Heart left ventricle (tissue), 16 donors: ENCODE measurements at regions not wholly inside any gene's neighbourhood (a gene's known extent, or its start where the extent isn't known, plus 50 kb on each side); places are given as distances from the start of the nearest gene placed in this dataset.
A peak's percentile ranks its signal among the peaks of the same experiment; 100 is the strongest.

Source experiments
- ATAC-seq, 4 donors: fragments of 200-7000 bp; cut with Tn5 transposase; one replicate each; pipeline ENCODE4 v1.9.1; 2020 to 2022; ENCODE audit warnings: moderate library complexity in 4 of 4, mild to moderate bottlenecking in 3 of 4, moderate number of reproducible peaks in 1 of 4
- DNase-seq, 5 donors: peaks; one replicate each; pipeline ENCODE4 v3.0.0-alpha.2; 2020
- H3K27ac ChIP-seq, 12 donors: fragments of 200-600 bp; sonication (generic) in 4 of 12; one replicate each; pipeline versions ENCODE4 v1.5.0 to v1.8.0; 2016 to 2022; ENCODE audit warnings: mild to moderate bottlenecking in 2 of 12
- H3K27me3 ChIP-seq, 9 donors: fragments of 200-600 bp; sonication (generic) in 2 of 9; one replicate each; pipeline versions ENCODE4 v1.5.1 to v1.8.0; 2016 to 2022; ENCODE audit warnings: mild to moderate bottlenecking in 3 of 9
- H3K36me3 ChIP-seq, 9 donors: fragments of 200-600 bp; sonication (generic) in 2 of 9; one replicate each; pipeline versions ENCODE4 v1.5.0 to v1.8.0; 2018 to 2022; ENCODE audit warnings: mild to moderate bottlenecking in 2 of 9
- H3K4me1 ChIP-seq, 12 donors: fragments of 200-600 bp; sonication (generic) in 4 of 12; one replicate each; pipeline versions ENCODE4 v1.5.0 to v1.8.0; 2016 to 2022; ENCODE audit warnings: mild to moderate bottlenecking in 3 of 12
- H3K4me3 ChIP-seq, 12 donors: fragments of 200-600 bp; sonication (generic) in 4 of 12; one replicate each; pipeline versions ENCODE4 v1.5.0 to v1.8.0; 2017 to 2022; ENCODE audit warnings: mild to moderate bottlenecking in 9 of 12, moderate library complexity in 4 of 12
- H3K9me3 ChIP-seq, 12 donors: fragments of 200-600 bp; sonication (generic) in 4 of 12; one replicate each; pipeline versions ENCODE4 v1.5.0 to v1.8.0; 2016 to 2022; ENCODE audit warnings: mild to moderate bottlenecking in 1 of 12
- CTCF ChIP-seq, 12 donors: fragments of 200-600 bp; sonication (generic) in 4 of 12; IDR thresholded peaks; one replicate each; pipeline versions ENCODE4 v1.5.0 to v1.8.0; 2018 to 2022; ENCODE audit warnings: antibody characterized with exemption in 12 of 12, mild to moderate bottlenecking in 5 of 12
- POLR2A ChIP-seq, 2 donors: fragments of 450-650 bp; IDR thresholded peaks; one replicate each; pipeline ENCODE4 v1.6.1; 2017; ENCODE audit warnings: antibody characterized with exemption in 2 of 2, mild to moderate bottlenecking in 2 of 2, moderate library complexity in 2 of 2
- WGBS, 4 donors: extraction: QIAGEN DNeasy Blood & Tissue Kit in 2 of 4; methylation state at CpG; one replicate each; pipeline versions ENCODE4 v1.1.5 to v1.1.7; 2013 to 2018; 5-methylcytosine and 5-hydroxymethylcytosine counted together
- intact Hi-C, 10 donors: fragments of 100-400 bp; cut with DNase I; formaldehyde crosslinking; loops; one replicate each; pipeline versions ENCODE4 v1.11.1 to v1.14.2; 2022
- donor health status: ischemic (EF 13 %, LVEDD 7.1; RV severe dilation, severe dysfunction).
- donor health status: healthy with polysubstance abuse.
- donor health status: DM: no; HTN: yes; CAD: no.
- donor health status: DM: no; HTN: no; CAD: no.
- donor health status: ischemic (EF 25% LVEDD 6.9; RV normal size, moderate dysfunction).
- donor health status: ischemic (EF 25% LVEDD 5.7; RV mildly dilated, moderate dysfunction).
- donor health status: healthy.
- donor health status: DM: yes; HTN: yes; CAD: no.
- donor health status: ischemic (EF 35%, LVEDD 5.7; RV mildly dilated, moderate dysfunction).
- donor health status: nonischemic (EF 11% LVEDD 7.7; RV severe dilation, severe dysfunction).
- donor health status: DM: yes; HTN: yes; CAD: no.
- donor health status: PGD.
- donor health status: ischemic (EF 29% LVEDD 5.4; RV normal size, mild dysfunction).
- donor health status: nonischemic (EF 23%, LVEDD 6.1; RV moderate dilation, normal function).

GRCh38 chr16:24414534-24414933, 124.8 kb upstream of the RBBP6 start:
- ATAC-seq (no peak), DNase-seq (no peak)
- TF ChIP-seq POLR2A (IDR thresholded peaks at IDR 0.05) (no peak), CTCF (IDR thresholded peaks at IDR 0.05) (no peak)
- Histone ChIP-seq H3K9me3 (peaks cover 0 to 15% (median 2%) of the 10 kb centered on the region in 12 donors), H3K36me3 (no peaks in the 10 kb centered on the region), H3K4me1 (no peaks in the 10 kb centered on the region), H3K4me3 (no peak overlapping the region), H3K27ac (peak overlapping the region in 4 of 12 donors; percentile 37 to 75 (median 56)), H3K27me3 (peaks cover 0 to 12% (median 0%) of the 10 kb centered on the region in 9 donors)
- intact Hi-C loops, result no loop called here
- WGBS, 4 donors, result 41 to 75% (median 60%) methylated on average over 3 of the region's 3 CpGs

GRCh38 chr16:24418733-24419132, 120.6 kb upstream of the RBBP6 start:
- ATAC-seq, result no peak
- Histone ChIP-seq H3K27ac (no peak overlapping the region), H3K4me3 (no peak overlapping the region), H3K9me3 (peaks cover 0 to 15% (median 2%) of the 10 kb centered on the region in 12 donors), H3K4me1 (no peaks in the 10 kb centered on the region), H3K27me3 (peaks cover 0 to 12% (median 0%) of the 10 kb centered on the region in 9 donors), H3K36me3 (no peaks in the 10 kb centered on the region)
- WGBS, 4 donors, result 47 to 52% (median 47%) methylated on average over 3 of the region's 3 CpGs
- TF ChIP-seq POLR2A (IDR thresholded peaks at IDR 0.05) (no peak), CTCF (IDR thresholded peaks at IDR 0.05) (no peak)
- intact Hi-C loops, result no loop called here
- no peak for DNase-seq

- intact Hi-C loops, result no loop called here
- no peak overlapping the region for H3K27ac ChIP-seq
- H3K9me3 ChIP-seq, result peaks cover 0 to 16% (median 0%) of the 10 kb centered on the region in 12 donors
- peaks cover 0 to 1% (median 0%) of the 10 kb centered on the region in 9 donors for H3K27me3 ChIP-seq
- TF ChIP-seq POLR2A (IDR thresholded peaks at IDR 0.05), result no peak
- TF ChIP-seq CTCF (IDR thresholded peaks at IDR 0.05), result no peak
- DNase-seq (no peak), ATAC-seq (no peak)
- H3K4me1 ChIP-seq, result no peaks in the 10 kb centered on the region
- no peaks in the 10 kb centered on the region for H3K36me3 ChIP-seq
- 86 to 95% (median 89%) methylated on average over 4 of the region's 4 CpGs for WGBS, 4 donors
- no peak overlapping the region for H3K4me3 ChIP-seq
Measured at GRCh38 chr16:24423312-24423711, 116.1 kb upstream of the RBBP6 start.

- no peak for DNase-seq
- no peak overlapping the region for H3K27ac ChIP-seq
- no peaks in the 10 kb centered on the region for H3K4me1 ChIP-seq
- H3K36me3 ChIP-seq, result no peaks in the 10 kb centered on the region
- peaks cover 0 to 16% (median 0%) of the 10 kb centered on the region in 12 donors for H3K9me3 ChIP-seq
- no peak overlapping the region for H3K4me3 ChIP-seq
- intact Hi-C loops, result no loop called here
- no peak for ATAC-seq
- no peak for TF ChIP-seq CTCF (IDR thresholded peaks at IDR 0.05)
- 61 to 75% (median 66%) methylated on average over 3 of the region's 3 CpGs for WGBS, 4 donors
- H3K27me3 ChIP-seq, result no peaks in the 10 kb centered on the region
Measured at GRCh38 chr16:24424364-24424763, 115.0 kb upstream of the RBBP6 start.
